Omental fat pad (tissue), 3 donors: ENCODE measurements at regions not wholly inside any gene's neighbourhood (a gene's known extent, or its start where the extent isn't known, plus 50 kb on each side); places are given as distances from the start of the nearest gene placed in this dataset.

ENCODE experiments used
- ATAC-seq: fragments of 150-250 bp; one replicate; pipeline ENCODE4 v1.9.1; 2016; ENCODE audit warnings: mild to moderate bottlenecking, moderate library complexity; ENCODE audit not compliant: low FRiP score
- DNase-seq: peaks from one replicate; pipeline ENCODE4 v3.0.0-alpha.2; 2019; ENCODE audit warnings: low spot score
- TF ChIP-seq, protein P1 (sequence below), 3 donors: fragments of 450-650 bp; IDR thresholded peaks; one replicate each; pipeline ENCODE4 v1.5.1; 2016 to 2017; ENCODE audit warnings: antibody characterized with exemption in 3 of 3, mild to moderate bottlenecking in 3 of 3, moderate library complexity in 2 of 3

DNA sequence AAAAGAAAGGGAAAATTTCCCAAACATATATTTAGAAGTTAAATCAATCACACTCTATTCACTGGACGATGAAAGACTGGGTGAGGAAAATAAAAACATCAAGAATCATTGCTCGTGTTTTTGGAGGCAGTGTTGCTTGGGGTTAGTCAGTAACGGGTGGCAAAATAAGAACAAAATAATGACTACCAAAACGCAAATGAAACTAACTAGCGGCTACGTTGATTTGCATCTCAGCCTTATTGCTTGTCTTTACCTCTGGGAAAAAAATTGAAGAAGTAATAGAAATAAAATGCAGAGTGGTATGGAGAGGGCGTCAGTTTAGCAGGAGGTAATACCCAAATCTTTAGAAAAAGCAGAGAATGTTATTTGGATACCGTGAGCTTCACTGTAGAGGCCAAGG is 86.4 kb upstream of the SORBS2 start:
- ATAC-seq (no peak), DNase-seq (no peak)
- TF ChIP-seq, protein P1, sequence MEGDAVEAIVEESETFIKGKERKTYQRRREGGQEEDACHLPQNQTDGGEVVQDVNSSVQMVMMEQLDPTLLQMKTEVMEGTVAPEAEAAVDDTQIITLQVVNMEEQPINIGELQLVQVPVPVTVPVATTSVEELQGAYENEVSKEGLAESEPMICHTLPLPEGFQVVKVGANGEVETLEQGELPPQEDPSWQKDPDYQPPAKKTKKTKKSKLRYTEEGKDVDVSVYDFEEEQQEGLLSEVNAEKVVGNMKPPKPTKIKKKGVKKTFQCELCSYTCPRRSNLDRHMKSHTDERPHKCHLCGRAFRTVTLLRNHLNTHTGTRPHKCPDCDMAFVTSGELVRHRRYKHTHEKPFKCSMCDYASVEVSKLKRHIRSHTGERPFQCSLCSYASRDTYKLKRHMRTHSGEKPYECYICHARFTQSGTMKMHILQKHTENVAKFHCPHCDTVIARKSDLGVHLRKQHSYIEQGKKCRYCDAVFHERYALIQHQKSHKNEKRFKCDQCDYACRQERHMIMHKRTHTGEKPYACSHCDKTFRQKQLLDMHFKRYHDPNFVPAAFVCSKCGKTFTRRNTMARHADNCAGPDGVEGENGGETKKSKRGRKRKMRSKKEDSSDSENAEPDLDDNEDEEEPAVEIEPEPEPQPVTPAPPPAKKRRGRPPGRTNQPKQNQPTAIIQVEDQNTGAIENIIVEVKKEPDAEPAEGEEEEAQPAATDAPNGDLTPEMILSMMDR (IDR thresholded peaks at IDR 0.05) = no peak

DNA sequence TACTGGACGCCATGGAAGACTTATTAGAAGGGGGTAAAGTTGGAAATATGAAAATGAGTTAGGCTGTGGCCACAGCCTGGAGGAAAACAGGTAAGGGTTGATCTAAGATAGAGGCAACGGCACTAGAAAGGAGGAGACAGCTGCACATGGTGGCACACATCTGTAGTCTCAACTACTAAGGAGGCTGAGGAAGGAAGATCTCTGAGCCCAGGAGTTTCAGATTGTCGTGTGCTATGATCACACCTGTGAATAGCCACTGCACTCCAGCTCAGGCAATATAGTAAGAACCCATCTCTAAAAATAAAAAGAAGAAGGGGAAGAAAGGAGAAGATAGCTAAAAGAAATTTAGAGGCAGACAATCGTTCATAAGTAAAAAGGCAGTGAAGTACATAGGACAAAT is 87.8 kb upstream of the SORBS2 start:
- DNase-seq (no peak), ATAC-seq (no peak)
- TF ChIP-seq, protein P1 (IDR thresholded peaks at IDR 0.05) = no peak

DNA sequence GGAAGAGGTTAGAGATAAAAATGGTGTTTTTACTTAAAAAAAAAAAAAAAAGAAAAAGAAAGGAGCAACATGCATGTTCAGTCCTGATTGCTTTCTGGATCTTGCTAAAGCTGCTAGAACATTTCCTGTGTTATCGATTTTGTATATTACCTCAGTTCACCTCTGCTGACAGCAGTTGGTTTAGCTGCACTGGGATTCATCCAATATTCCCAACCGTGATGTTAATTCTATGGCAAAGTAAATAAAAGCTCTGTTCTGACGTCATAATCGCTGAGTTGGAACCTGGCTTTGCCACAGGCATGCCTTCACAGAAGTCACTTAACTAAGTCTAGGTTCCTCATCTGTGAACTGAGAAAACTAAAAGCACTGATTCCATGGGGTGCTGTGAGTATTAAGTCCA is 90.7 kb upstream of the SORBS2 start:
- DNase-seq = no peak
- TF ChIP-seq, protein P1 (IDR thresholded peaks at IDR 0.05) = no peak
- no peak for ATAC-seq

DNA sequence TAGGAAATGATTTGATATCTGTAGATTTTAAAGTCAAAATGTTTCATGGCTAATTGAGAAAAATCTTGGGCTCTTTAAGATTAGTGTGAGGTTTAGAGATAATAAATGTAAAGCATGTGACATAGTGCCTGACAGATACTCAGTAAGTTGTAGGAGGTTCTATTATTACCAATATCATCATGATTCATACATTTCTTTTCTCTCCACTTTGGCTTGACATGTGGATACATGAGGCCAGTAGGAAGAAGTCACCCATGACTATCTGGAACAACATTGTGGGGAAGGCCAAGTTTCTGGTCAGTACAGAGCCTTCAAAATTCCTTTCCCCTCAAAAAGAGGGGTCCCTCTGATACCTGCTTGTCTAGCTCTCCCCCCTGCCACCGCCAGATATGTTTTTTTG is 91.2 kb upstream of the SORBS2 start:
- TF ChIP-seq, protein P1 (IDR thresholded peaks at IDR 0.05) = no peak
- DNase-seq (no peak), ATAC-seq (no peak)

DNA sequence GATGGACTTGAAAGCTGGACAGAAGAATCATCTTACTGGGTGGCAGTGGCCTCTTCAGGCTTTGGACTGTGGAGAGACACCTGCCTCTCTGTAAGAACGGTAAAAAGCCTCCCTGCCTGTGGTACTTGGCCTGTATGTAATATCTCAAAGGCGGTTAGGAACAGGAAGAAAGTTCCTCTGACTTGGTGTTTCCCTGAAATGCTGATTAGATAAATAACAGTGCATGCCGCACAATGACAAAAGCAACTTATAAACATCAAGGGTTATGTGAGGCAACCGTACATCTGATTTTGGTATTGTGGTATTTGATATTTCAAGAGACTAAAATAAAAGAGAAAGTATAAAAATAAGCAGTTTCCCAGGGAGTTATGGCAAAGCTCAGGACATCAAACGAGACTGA is 92.4 kb upstream of the SORBS2 start:
- DNase-seq (no peak), ATAC-seq (no peak)
- TF ChIP-seq, protein P1 (IDR thresholded peaks at IDR 0.05) = no peak

DNA sequence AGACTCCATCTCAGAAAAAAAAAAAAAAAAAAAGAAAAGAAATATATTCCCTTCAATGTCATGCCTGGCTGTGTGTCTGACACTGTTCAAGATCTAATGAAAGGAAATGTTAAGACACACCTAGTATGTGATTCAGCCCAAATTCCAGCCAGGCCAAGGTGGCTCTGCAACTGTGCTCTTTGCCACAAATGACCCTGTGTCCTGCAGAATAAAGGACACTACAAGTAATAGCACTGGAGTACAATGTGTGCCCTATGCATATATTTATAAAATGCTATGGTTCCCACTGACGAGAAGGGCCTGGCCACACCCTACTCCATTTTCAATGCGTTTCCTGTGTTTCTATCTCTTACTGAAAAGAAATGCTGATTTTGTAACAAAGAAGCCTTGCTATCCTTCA is 98.0 kb upstream of the SORBS2 start:
- TF ChIP-seq, protein P1 (IDR thresholded peaks at IDR 0.05) = no peak
- DNase-seq = no peak
- ATAC-seq = no peak

DNA sequence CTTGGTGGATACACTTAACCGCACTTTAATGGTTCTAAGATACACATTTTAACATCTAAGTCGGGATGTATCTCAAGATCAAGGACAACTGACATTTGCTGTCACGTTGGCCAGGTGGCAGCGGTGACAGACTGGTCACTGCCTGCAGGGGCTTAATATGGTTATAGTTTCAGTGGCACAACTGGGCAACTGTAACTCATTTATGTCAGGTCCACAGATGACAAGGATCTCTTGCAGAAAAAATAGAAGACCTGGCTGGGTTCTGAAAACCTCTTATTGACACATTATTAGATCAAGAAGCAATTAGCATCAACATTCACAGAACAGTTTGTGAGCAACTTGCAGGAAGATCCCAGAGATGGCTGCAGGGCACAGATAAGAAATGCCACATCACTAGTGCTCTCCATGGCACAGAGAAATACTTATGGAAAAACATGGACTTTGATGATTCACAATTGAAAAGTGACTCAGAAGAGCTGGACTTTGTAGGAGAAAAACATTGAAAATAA is 99.6 kb upstream of the SORBS2 start:
- TF ChIP-seq, protein P1 (IDR thresholded peaks at IDR 0.05) = no peak
- ATAC-seq (no peak), DNase-seq (no peak)
